SK-N-SH (cell line): ENCODE measurements at regions not wholly inside any gene's neighbourhood (a gene's known extent, or its start where the extent isn't known, plus 50 kb on each side); places are given as distances from the start of the nearest gene placed in this dataset.

Experiments used
- CTCF ChIA-PET: fragments of 300-600, 350-600 bp; formaldehyde crosslinking; extraction: SDS; loops from one replicate; lab custom pipeline; 2021; lab: Yijun Ruan, JAX
- POLR2A ChIA-PET: fragments of 350-600 bp; sonication (Branson Sonifier 250); formaldehyde crosslinking; extraction: SDS; loops from one replicate; lab custom pipeline; 2020; ENCODE audit warnings: antibody characterized with exemption, inconsistent platforms; lab: Yijun Ruan, JAX
- DNase-seq: peaks from one replicate; pipeline ENCODE4 v3.0.0; 2012
- H2AFZ ChIP-seq: fragments of 200-600 bp; sonication (generic); 2 replicates; pipeline ENCODE4 v1.8.1; 2016; ENCODE audit warnings: antibody characterized with exemption, mild to moderate bottlenecking, low read depth
- H3F3A ChIP-seq: fragments of 200-600 bp; sonication (generic); replicated peaks from 2 replicates; pipeline ENCODE3; 2016; ENCODE audit warnings: antibody characterized with exemption, mild to moderate bottlenecking; ENCODE audit not compliant: insufficient read depth
- H3K27ac ChIP-seq, 2 experiments: fragments of 200-500 bp in 1 of 2; fragments of 200-600 bp in 1 of 2; sonication (Bioruptor generic) in 1 of 2; sonication (generic), shearing (Covaris generic) in 1 of 2; 2 replicates each; pipeline versions ENCODE4 v1.5.1 to v1.6.1; 2014 to 2016; ENCODE audit warnings: low read depth in 2 of 2, inconsistent platforms in 1 of 2, low read length in 1 of 2, mild to moderate bottlenecking in 1 of 2, mixed read lengths in 1 of 2
- H3K27me3 ChIP-seq: fragments of 200-600 bp; sonication (generic), shearing (Covaris generic); 2 replicates; pipeline ENCODE4 v1.6.1; 2016; ENCODE audit warnings: mixed run types; ENCODE audit not compliant: insufficient read depth
- H3K36me3 ChIP-seq, 2 experiments: fragments of 200-500 bp in 1 of 2; fragments of 200-600 bp in 1 of 2; sonication (Bioruptor generic) in 1 of 2; sonication (generic) in 1 of 2; replicated peaks in 1 of 2; 2 replicates each; pipeline versions ENCODE3 to v1.5.1; 2014 to 2016; ENCODE audit warnings: low read length in 1 of 2, mild to moderate bottlenecking in 1 of 2; ENCODE audit not compliant: insufficient read depth in 2 of 2, control insufficient read depth in 1 of 2
- H3K4me1 ChIP-seq, 2 experiments: fragments of 200-500 bp in 1 of 2; fragments of 200-600 bp in 1 of 2; sonication (Bioruptor generic) in 1 of 2; sonication (generic), shearing (Covaris generic) in 1 of 2; 2 replicates each; pipeline versions ENCODE4 v1.5.1 to v1.6.1; 2014 to 2016; ENCODE audit warnings: low read depth in 1 of 2, low read length in 1 of 2, mixed run types in 1 of 2; ENCODE audit not compliant: insufficient read depth in 2 of 2, control insufficient read depth in 1 of 2
- H3K4me2 ChIP-seq: fragments of 200-600 bp; sonication (generic), shearing (Covaris generic); 2 replicates; pipeline ENCODE4 v1.6.1; 2017; ENCODE audit warnings: mixed run types
- H3K4me3 ChIP-seq, 2 experiments: fragments of 200-500 bp in 1 of 2; fragments of 200-600 bp in 1 of 2; sonication (Bioruptor generic) in 1 of 2; sonication (generic), shearing (Covaris generic) in 1 of 2; 2 replicates each; pipeline versions ENCODE4 v1.5.1 to v1.8.1; 2014 to 2016; ENCODE audit warnings: low read depth in 2 of 2, inconsistent platforms in 1 of 2, low read length in 1 of 2, mild to moderate bottlenecking in 1 of 2, mixed read lengths in 1 of 2, moderate library complexity in 1 of 2
- H3K79me2 ChIP-seq: fragments of 200-600 bp; sonication (generic); 2 replicates; pipeline ENCODE4 v1.8.1; 2017; ENCODE audit warnings: mild to moderate bottlenecking; ENCODE audit not compliant: insufficient read depth
- H3K9ac ChIP-seq: fragments of 200-600 bp; sonication (generic); 2 replicates; pipeline ENCODE4 v1.6.1; 2017; ENCODE audit warnings: mixed run types
- H3K9me2 ChIP-seq: fragments of 200-600 bp; sonication (generic); 2 replicates; pipeline ENCODE4 v1.6.1; 2017; ENCODE audit warnings: mixed run types
- H3K9me3 ChIP-seq: fragments of 200-600 bp; sonication (generic); 2 replicates; pipeline ENCODE4 v1.6.1; 2017; ENCODE audit warnings: mixed run types, mild to moderate bottlenecking, moderate library complexity
- H4K20me1 ChIP-seq: fragments of 200-600 bp; sonication (generic); 2 replicates; pipeline ENCODE4 v1.6.1; 2017; ENCODE audit warnings: mild to moderate bottlenecking, mixed run types; ENCODE audit not compliant: insufficient read depth
- ELF1 ChIP-seq: IDR thresholded peaks from 2 replicates; pipeline ENCODE4 v1.4.0; 2012
- EZH2phosphoT487 ChIP-seq: fragments of 200-600 bp; sonication (generic); IDR thresholded peaks from 2 replicates; pipeline ENCODE4 v1.6.1; 2017; ENCODE audit warnings: low read depth, mixed run types, mild to moderate bottlenecking, antibody characterized with exemption, moderate library complexity, borderline replicate concordance
- FOXJ3 ChIP-seq: sonication (generic); formaldehyde crosslinking; IDR thresholded peaks from 2 replicates; pipeline ENCODE4 v1.5.1; 2020; ENCODE audit warnings: mild to moderate bottlenecking, missing genetic modification reagents
- MXI1 ChIP-seq: IDR thresholded peaks from 2 replicates; pipeline ENCODE4 v1.6.1; 2012; ENCODE audit warnings: mild to moderate bottlenecking, low read depth, low read length, improper control_type of control experiment
- NRF1 ChIP-seq: IDR thresholded peaks from 2 replicates; pipeline ENCODE4 v1.6.1; 2012; ENCODE audit warnings: low read depth, mild to moderate bottlenecking, low read length
- RAD21 ChIP-seq: IDR thresholded peaks from 2 replicates; pipeline ENCODE4 v1.6.1; 2012; ENCODE audit warnings: mild to moderate bottlenecking, low read length
- RFX5 ChIP-seq: IDR thresholded peaks from 2 replicates; pipeline ENCODE4 v1.6.1; 2012; ENCODE audit warnings: mild to moderate bottlenecking, improper control_type of control experiment, low read length
- SMC3 ChIP-seq: IDR thresholded peaks from 2 replicates; pipeline ENCODE4 v1.6.1; 2012; ENCODE audit warnings: low read depth, low read length, improper control_type of control experiment
- TAF1 ChIP-seq: IDR thresholded peaks from 2 replicates; pipeline ENCODE4 v1.6.1; 2012; ENCODE audit warnings: low read depth, mild to moderate bottlenecking, low read length, moderate library complexity, borderline replicate concordance
- TCF12 ChIP-seq: IDR thresholded peaks from 2 replicates; pipeline ENCODE4 v1.4.0; 2012
- WGBS: methylation state at CpG from one replicate; pipeline ENCODE4 v1.1.6; 2017; ENCODE audit warnings: low lambda C conversion rate; 5-methylcytosine and 5-hydroxymethylcytosine counted together
- TF ChIP-seq, protein P1 (sequence below): fragments of 150-350 bp; IDR thresholded peaks from 2 replicates; pipeline ENCODE4 v1.6.1; 2017; ENCODE audit warnings: antibody characterized with exemption, low read length, low read depth, borderline replicate concordance
- TF ChIP-seq, protein P2 (sequence below): IDR thresholded peaks from 2 replicates; pipeline ENCODE4 v1.4.0; 2012; ENCODE audit warnings: low read depth, borderline replicate concordance
- TF ChIP-seq, protein P3 (sequence below): fragments of 200-600 bp; sonication (generic); IDR thresholded peaks from 2 replicates; pipeline ENCODE4 v1.6.1; 2017; ENCODE audit warnings: antibody characterized with exemption, mild to moderate bottlenecking, moderate library complexity
- TF ChIP-seq, protein P4 (sequence below): IDR thresholded peaks from 2 replicates; pipeline ENCODE4 v1.4.0; 2012; ENCODE audit warnings: low read depth, borderline replicate concordance

DNA sequence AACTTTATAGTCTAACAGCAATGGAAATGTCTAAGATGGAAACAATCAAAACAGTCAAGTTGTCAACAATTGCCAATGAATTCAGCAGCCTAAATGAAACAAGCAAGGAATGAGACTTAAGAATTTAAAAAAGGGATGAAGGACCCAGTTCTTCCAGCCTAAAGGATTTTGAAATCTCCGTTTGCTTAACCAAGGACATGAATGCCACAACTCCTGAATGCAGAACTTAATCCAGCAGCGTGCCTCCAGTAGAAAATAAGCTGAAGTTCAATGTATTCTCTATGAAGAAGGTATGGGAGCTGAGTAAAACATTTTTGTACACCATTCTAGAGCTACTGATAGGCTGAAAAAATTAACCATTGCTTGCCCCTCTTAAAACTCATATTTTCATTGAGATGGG lies 411.3 kb downstream of the ARHGEF28 start:
- Histone ChIP-seq H3K9me2 (no peaks in the 10 kb centered on the region), H3K9me3 (no peaks in the 10 kb centered on the region), H3K4me1 (peaks cover 13 to 14% of the 10 kb centered on the region in 2 experiments; a peak in 3 of 4 replicates), H3K9ac (no peak overlapping the region), H3K27me3 (no peaks in the 10 kb centered on the region), H3K4me2 (no peak overlapping the region), H2AFZ (no peak overlapping the region), H3F3A (peaks cover 14% of the 10 kb centered on the region), H3K79me2 (no peaks in the 10 kb centered on the region), H3K36me3 (no peaks in the 10 kb centered on the region), H3K4me3 (no peak overlapping the region), H4K20me1 (no peaks in the 10 kb centered on the region), H3K27ac (no peak overlapping the region)
- TF ChIP-seq NRF1, result no peak
- TF ChIP-seq MXI1, result no peak
- TF ChIP-seq, protein P1, sequence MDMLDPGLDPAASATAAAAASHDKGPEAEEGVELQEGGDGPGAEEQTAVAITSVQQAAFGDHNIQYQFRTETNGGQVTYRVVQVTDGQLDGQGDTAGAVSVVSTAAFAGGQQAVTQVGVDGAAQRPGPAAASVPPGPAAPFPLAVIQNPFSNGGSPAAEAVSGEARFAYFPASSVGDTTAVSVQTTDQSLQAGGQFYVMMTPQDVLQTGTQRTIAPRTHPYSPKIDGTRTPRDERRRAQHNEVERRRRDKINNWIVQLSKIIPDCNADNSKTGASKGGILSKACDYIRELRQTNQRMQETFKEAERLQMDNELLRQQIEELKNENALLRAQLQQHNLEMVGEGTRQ, result no peak
- TF ChIP-seq EZH2phosphoT487, result no peak
- TF ChIP-seq FOXJ3 (CRISPR knock-in tag), result no peak
- TF ChIP-seq RFX5, result no peak
- POLR2A ChIA-PET, result no interaction called here
- WGBS, result 89% methylated on average over 2 of the region's 2 CpGs
- no peak for DNase-seq
- CTCF ChIA-PET, result interaction anchor here (0.8 to 8.1 kb wide), 3 partner anchors 10 to 607 kb away, joined by 3 to 33 read pairs (median 3); partner anchors contain the start of gene ENC1

DNA sequence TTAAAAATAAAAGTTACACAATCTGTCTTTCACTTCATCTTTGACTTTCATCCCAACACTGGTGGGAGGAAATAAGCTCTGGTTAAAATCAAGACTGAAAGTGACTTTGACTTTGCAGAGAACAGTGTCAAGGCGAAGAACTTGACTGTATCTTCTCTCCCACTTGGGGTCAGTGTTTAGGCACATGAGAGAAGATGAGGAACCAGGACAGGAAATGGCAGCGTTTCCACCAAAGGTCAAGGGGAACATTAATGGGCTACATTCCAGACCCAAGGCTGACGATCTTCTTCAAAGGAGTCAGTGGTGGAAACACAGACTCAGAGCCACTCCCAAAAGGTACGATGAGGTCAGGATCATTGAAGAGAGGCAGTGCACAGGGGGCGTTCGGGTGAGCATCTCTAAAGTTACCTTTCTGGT lies 409.5 kb downstream of the ARHGEF28 start:
- H3K4me3 ChIP-seq, result no peak overlapping the region
- H3K36me3 ChIP-seq, result no peaks in the 10 kb centered on the region
- no peak overlapping the region for H2AFZ ChIP-seq
- H3K4me1 ChIP-seq, result peaks cover 7 to 11% of the 10 kb centered on the region in 2 experiments; a peak in 3 of 4 replicates
- whole genome bisulfite sequencing, result 69% methylated on average over 6 of the region's 6 CpGs
- H3K27me3 ChIP-seq, result no peaks in the 10 kb centered on the region
- H3K79me2 ChIP-seq, result no peaks in the 10 kb centered on the region
- H3K4me2 ChIP-seq, result no peak overlapping the region
- no peak for DNase-seq
- H3K9me3 ChIP-seq, result no peaks in the 10 kb centered on the region
- TF ChIP-seq, protein P2, sequence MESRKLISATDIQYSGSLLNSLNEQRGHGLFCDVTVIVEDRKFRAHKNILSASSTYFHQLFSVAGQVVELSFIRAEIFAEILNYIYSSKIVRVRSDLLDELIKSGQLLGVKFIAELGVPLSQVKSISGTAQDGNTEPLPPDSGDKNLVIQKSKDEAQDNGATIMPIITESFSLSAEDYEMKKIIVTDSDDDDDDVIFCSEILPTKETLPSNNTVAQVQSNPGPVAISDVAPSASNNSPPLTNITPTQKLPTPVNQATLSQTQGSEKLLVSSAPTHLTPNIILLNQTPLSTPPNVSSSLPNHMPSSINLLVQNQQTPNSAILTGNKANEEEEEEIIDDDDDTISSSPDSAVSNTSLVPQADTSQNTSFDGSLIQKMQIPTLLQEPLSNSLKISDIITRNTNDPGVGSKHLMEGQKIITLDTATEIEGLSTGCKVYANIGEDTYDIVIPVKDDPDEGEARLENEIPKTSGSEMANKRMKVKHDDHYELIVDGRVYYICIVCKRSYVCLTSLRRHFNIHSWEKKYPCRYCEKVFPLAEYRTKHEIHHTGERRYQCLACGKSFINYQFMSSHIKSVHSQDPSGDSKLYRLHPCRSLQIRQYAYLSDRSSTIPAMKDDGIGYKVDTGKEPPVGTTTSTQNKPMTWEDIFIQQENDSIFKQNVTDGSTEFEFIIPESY, result no peak
- no peak for TF ChIP-seq TAF1
- peak; percentile 22; the same call in 1 of the 2 replicates for TF ChIP-seq TCF12
- peak; percentile 71 for TF ChIP-seq SMC3
- peak; percentile 77 for TF ChIP-seq RAD21
- TF ChIP-seq, protein P3, sequence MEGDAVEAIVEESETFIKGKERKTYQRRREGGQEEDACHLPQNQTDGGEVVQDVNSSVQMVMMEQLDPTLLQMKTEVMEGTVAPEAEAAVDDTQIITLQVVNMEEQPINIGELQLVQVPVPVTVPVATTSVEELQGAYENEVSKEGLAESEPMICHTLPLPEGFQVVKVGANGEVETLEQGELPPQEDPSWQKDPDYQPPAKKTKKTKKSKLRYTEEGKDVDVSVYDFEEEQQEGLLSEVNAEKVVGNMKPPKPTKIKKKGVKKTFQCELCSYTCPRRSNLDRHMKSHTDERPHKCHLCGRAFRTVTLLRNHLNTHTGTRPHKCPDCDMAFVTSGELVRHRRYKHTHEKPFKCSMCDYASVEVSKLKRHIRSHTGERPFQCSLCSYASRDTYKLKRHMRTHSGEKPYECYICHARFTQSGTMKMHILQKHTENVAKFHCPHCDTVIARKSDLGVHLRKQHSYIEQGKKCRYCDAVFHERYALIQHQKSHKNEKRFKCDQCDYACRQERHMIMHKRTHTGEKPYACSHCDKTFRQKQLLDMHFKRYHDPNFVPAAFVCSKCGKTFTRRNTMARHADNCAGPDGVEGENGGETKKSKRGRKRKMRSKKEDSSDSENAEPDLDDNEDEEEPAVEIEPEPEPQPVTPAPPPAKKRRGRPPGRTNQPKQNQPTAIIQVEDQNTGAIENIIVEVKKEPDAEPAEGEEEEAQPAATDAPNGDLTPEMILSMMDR, result peak; percentile 52
- TF ChIP-seq, protein P4, sequence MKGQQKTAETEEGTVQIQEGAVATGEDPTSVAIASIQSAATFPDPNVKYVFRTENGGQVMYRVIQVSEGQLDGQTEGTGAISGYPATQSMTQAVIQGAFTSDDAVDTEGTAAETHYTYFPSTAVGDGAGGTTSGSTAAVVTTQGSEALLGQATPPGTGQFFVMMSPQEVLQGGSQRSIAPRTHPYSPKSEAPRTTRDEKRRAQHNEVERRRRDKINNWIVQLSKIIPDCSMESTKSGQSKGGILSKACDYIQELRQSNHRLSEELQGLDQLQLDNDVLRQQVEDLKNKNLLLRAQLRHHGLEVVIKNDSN, result no peak
- 0 out of 2 replicates have a peak, but pooled peaks have one; percentile 13 for TF ChIP-seq ELF1
- H3K9ac ChIP-seq, result no peak overlapping the region
- CTCF ChIA-PET, result interaction anchor here (1.0 to 8.1 kb wide), 6 partner anchors 9 to 605 kb away, joined by 3 to 33 read pairs (median 4); partner anchors contain the start of gene ENC1
- H4K20me1 ChIP-seq, result no peaks in the 10 kb centered on the region
- peaks cover 11% of the 10 kb centered on the region for H3F3A ChIP-seq
- no peak overlapping the region for H3K27ac ChIP-seq
- no peaks in the 10 kb centered on the region for H3K9me2 ChIP-seq
- POLR2A ChIA-PET, result no interaction called here
